IPS DF 4.7 (cell line): ENCODE measurements at regions not wholly inside any gene's neighbourhood (a gene's known extent, or its start where the extent isn't known, plus 50 kb on each side); places are given as distances from the start of the nearest gene placed in this dataset.
"Not testable (repeated sequence)": the region's sequence is repeated elsewhere in the genome, so short reads cannot be mapped to it uniquely, and the experiment has no call there.

Source experiments
- DNase-seq: peaks from one replicate; pipeline ENCODE4 v3.0.0-alpha.2; 2013; ENCODE audit warnings: low spot score; ENCODE audit errors: extremely low read depth

GRCh38 chr4:81314897-81315470, 100.0 kb upstream of the PRKG2 start:
- DNase-seq = no peak

- DNase-seq = no peak
These were observed 99.3 kb upstream of the PRKG2 start for GRCh38 chr4:81314196-81314896.

GRCh38 chr4:81307991-81308390, 93.0 kb upstream of the PRKG2 start:
- no peak for DNase-seq

GRCh38 chr4:81304871-81305270, 89.8 kb upstream of the PRKG2 start:
- DNase-seq = no peak

GRCh38 chr4:81300352-81300751, 85.3 kb upstream of the PRKG2 start:
- not testable (repeated sequence) for DNase-seq

GRCh38 chr4:81290813-81291212, 75.8 kb upstream of the PRKG2 start:
- no peak for DNase-seq

- no peak for DNase-seq
These were observed 72.1 kb upstream of the PRKG2 start for GRCh38 chr4:81287101-81287500.

GRCh38 chr4:81282131-81282530, 67.1 kb upstream of the PRKG2 start:
- DNase-seq = no peak

GRCh38 chr4:81274460-81274859, 59.4 kb upstream of the PRKG2 start:
- DNase-seq = no peak

- DNase-seq = no peak
These were observed 57.6 kb upstream of the PRKG2 start for GRCh38 chr4:81272671-81273070.
